Erythroblast (primary cell): ENCODE measurements at regions not wholly inside any gene's neighbourhood (a gene's known extent, or its start where the extent isn't known, plus 50 kb on each side); places are given as distances from the start of the nearest gene placed in this dataset.

ENCODE experiments used
- GATA1 ChIP-seq: IDR thresholded peaks from 2 replicates; pipeline ENCODE4 v1.6.1; 2011; ENCODE audit warnings: low read depth, mild to moderate bottlenecking, control low read depth, low read length, moderate library complexity
- POLR2A ChIP-seq: IDR thresholded peaks from 2 replicates; pipeline ENCODE4 v1.6.1; 2011; ENCODE audit warnings: mild to moderate bottlenecking, low read length

- TF ChIP-seq POLR2A (no peak), GATA1 (no peak)
Observed at GRCh38 chr1:187509091-187509490, 680.3 kb downstream of the PLA2G4A start.
